ENCODE measurements at regions not wholly inside any gene's neighbourhood (a gene's known extent, or its start where the extent isn't known, plus 50 kb on each side); places are given as distances from the start of the nearest gene placed in this dataset.

DNA sequence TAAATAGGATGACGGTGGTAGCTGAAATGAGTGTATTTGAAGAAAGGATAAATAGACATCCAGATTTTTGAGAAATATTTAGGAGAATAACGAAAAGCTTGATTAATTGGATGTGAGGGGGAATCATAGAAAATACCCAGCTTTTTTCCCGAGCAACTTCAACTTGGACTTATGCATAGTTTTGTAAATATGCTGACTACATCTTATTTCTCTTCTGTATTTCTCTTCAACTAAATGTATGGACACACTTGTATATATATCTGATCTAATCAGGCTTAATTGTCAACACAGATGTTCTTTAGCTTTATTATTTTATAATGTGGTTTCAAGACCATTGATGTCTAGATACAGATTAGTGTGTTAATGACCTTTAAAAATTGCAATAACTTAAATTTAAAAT lies 685.0 kb downstream of the SLITRK1 start:
- in situ Hi-C loops (cut with HindIII; ENCODE audit: low pct_unique_long_range_greater_than_20kb, low sequenced_read_pairs) = no loop called here
- no peak for TF ChIP-seq JUND (IDR thresholded peaks at IDR 0.05; ENCODE audit: low read depth)
- DNase-seq (ENCODE audit: low read depth in 1 of 2, low spot score in 1 of 2) = no peak

- in situ Hi-C loops (cut with HindIII; ENCODE audit: low pct_unique_long_range_greater_than_20kb, low sequenced_read_pairs) = no loop called here
- no peak for DNase-seq (ENCODE audit: low read depth in 1 of 2, low spot score in 1 of 2)
- TF ChIP-seq JUND (IDR thresholded peaks at IDR 0.05; ENCODE audit: low read depth) = no peak
Observed at GRCh38 chr13:83190020-83190419, 692.3 kb downstream of the SLITRK1 start.

DNA sequence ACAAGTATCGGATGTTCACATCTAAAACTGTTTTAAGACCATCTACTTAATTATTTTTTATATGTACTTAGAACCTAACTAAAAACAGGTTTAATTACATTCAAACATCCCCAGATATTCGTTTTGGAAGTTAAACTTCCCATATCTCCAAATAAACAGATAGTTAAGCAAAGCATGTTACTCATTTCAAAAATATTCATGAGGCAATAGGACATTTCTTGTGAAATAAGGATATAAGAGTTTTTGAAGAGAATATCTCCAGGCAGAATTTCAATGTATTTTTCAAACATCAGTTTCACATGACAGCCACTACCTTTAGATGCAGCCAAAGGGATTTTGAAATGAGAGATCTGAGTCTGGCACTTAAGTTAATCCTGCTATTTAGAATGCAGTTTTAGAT lies 697.5 kb downstream of the SLITRK1 start:
- TF ChIP-seq JUND (IDR thresholded peaks at IDR 0.05; ENCODE audit: low read depth) = no peak
- in situ Hi-C loops (cut with HindIII; ENCODE audit: low pct_unique_long_range_greater_than_20kb, low sequenced_read_pairs) = no loop called here
- no peak for DNase-seq (ENCODE audit: low read depth in 1 of 2, low spot score in 1 of 2)

DNA sequence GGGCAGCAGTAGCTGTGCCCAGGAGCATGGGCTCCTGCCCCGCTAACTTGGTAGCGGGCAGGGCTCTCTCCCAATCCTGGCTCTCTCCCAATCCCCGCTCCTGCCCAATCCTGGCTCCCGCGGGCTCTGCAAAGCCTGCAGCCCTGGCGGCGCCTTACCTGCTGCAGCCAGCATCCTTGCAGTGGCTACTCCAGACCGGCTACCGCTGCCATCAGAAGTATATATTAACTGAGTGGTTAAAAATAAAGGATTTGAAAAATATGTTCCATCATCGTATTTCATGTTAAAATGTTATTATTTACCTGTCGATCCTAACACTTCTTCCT lies 698.2 kb downstream of the SLITRK1 start:
- in situ Hi-C loops (cut with HindIII; ENCODE audit: low pct_unique_long_range_greater_than_20kb, low sequenced_read_pairs) = no loop called here
- DNase-seq (ENCODE audit: low read depth in 1 of 2, low spot score in 1 of 2) = no peak
- TF ChIP-seq JUND (IDR thresholded peaks at IDR 0.05; ENCODE audit: low read depth) = no peak

DNA sequence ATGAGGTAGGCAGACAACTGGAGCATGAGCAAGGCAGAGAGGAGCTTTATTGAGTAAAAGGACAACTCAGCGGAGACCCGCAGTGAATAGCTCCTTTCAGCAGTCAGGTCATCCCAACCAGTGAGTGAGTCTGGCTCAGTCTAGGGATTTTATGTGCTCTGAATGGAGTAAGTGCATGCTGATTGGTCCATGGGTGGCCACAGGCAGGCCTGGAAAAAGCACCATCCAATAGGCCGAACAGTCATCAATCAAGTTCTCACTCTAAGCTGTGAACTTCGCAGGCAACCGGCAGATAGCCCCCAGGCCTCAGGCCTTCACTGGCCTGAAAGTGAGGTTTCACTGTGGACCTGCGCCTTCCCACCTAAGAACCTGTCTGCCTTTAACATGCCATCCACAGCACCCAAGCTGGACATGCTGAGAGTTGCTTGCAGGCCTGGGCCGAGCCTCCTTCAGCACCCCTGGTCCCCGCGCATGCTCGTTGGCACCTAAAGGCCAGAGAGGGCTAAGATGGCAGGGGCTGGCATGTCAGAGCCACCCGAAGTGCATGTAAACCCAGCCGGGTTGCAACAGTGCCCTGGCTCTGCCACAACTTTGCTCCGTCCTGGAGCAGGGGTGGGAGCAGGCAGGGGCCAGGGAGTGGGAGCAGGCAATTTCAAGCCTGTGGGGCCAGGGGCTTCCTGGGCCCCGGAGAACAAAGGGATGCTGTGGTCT lies 698.7 kb downstream of the SLITRK1 start:
- DNase-seq (ENCODE audit: low read depth in 1 of 2, low spot score in 1 of 2) = no peak
- no peak for TF ChIP-seq JUND (IDR thresholded peaks at IDR 0.05; ENCODE audit: low read depth)
- in situ Hi-C loops (cut with HindIII; ENCODE audit: low pct_unique_long_range_greater_than_20kb, low sequenced_read_pairs) = no loop called here

- TF ChIP-seq JUND (IDR thresholded peaks at IDR 0.05; ENCODE audit: low read depth) = no peak
- in situ Hi-C loops (cut with HindIII; ENCODE audit: low pct_unique_long_range_greater_than_20kb, low sequenced_read_pairs) = no loop called here
- DNase-seq (ENCODE audit: low read depth in 1 of 2, low spot score in 1 of 2) = no peak
Observed at GRCh38 chr13:83182845-83183244, 699.4 kb downstream of the SLITRK1 start.

DNA sequence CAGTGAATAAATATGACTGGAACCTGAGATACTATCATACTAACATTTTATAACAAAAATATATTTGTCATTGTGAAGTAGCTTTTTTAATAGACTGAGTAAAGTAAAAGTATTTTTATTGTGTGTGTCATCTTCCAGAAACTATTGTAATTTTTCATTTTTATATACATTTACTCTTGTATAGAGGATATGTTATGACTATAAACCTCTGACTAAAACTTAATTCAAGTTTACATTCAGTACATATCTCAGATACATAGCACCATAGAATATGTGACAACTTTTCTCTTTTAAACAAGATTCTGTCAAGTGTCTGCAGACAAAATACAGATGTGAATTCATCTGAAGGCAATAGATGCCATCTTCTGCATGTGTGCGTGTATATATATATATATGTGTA lies 704.3 kb downstream of the SLITRK1 start:
- in situ Hi-C loops (cut with HindIII; ENCODE audit: low pct_unique_long_range_greater_than_20kb, low sequenced_read_pairs) = no loop called here
- DNase-seq (ENCODE audit: low read depth in 1 of 2, low spot score in 1 of 2) = no peak
- no peak for TF ChIP-seq JUND (IDR thresholded peaks at IDR 0.05; ENCODE audit: low read depth)

GRCh38 chr13:83168590-83168989 lies 713.7 kb downstream of the SLITRK1 start:
- TF ChIP-seq JUND (IDR thresholded peaks at IDR 0.05; ENCODE audit: low read depth) = no peak
- DNase-seq (ENCODE audit: low read depth in 1 of 2, low spot score in 1 of 2) = no peak
- in situ Hi-C loops (cut with HindIII; ENCODE audit: low pct_unique_long_range_greater_than_20kb, low sequenced_read_pairs) = no loop called here

GRCh38 chr13:83167203-83167602 lies 715.1 kb downstream of the SLITRK1 start:
- TF ChIP-seq JUND (IDR thresholded peaks at IDR 0.05; ENCODE audit: low read depth) = no peak
- in situ Hi-C loops (cut with HindIII; ENCODE audit: low pct_unique_long_range_greater_than_20kb, low sequenced_read_pairs) = no loop called here
- DNase-seq (ENCODE audit: low read depth in 1 of 2, low spot score in 1 of 2) = no peak

GRCh38 chr13:83166550-83166949 lies 715.7 kb downstream of the SLITRK1 start:
- DNase-seq (ENCODE audit: low read depth in 1 of 2, low spot score in 1 of 2) = no peak
- in situ Hi-C loops (cut with HindIII; ENCODE audit: low pct_unique_long_range_greater_than_20kb, low sequenced_read_pairs) = no loop called here
- no peak for TF ChIP-seq JUND (IDR thresholded peaks at IDR 0.05; ENCODE audit: low read depth)

DNA sequence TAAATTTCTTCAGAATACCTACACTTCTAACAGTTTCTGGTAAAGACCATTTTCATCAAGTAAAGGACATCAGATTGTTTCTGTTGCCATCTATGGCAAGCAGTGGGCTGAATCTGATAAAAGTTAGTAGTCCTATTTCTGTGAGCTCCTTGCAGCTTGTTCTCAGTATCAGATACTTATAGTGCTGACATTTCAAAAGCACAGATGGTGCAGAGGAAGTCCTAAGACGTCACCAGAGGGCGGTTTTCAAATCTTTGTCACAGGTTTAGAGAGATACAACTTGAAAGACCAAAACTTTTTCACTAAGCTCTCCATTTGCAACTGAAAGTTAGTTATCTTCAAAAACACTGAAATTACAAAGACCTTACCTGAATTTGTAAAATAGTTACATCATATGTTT lies 719.8 kb downstream of the SLITRK1 start:
- DNase-seq (ENCODE audit: low read depth in 1 of 2, low spot score in 1 of 2) = no peak
- no peak for TF ChIP-seq JUND (IDR thresholded peaks at IDR 0.05; ENCODE audit: low read depth)
- in situ Hi-C loops (cut with HindIII; ENCODE audit: low pct_unique_long_range_greater_than_20kb, low sequenced_read_pairs) = no loop called here

DNA sequence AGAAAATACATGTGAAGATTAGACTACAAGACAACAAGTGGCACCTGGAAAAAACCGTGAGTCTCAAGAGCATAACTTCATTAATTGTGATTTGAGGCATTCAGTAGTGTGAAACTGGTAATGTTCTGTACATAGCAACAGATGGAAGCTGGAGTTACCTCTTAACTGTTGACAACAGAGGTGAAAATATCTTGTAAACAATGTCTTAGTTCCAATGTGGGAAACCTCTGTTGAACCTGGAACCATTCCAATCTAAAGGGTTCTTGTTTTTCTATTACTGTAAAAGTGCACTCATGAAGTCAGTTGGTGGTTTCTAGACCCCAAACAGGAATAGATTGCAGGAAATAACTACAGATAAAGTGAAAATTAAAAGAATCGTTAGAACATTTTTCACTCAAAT lies 728.4 kb downstream of the SLITRK1 start:
- peak in 1 of 2 experiments; percentile 23 for DNase-seq (ENCODE audit: low read depth in 1 of 2, low spot score in 1 of 2)
- in situ Hi-C loops (cut with HindIII; ENCODE audit: low pct_unique_long_range_greater_than_20kb, low sequenced_read_pairs) = no loop called here
- no peak for TF ChIP-seq JUND (IDR thresholded peaks at IDR 0.05; ENCODE audit: low read depth)

DNA sequence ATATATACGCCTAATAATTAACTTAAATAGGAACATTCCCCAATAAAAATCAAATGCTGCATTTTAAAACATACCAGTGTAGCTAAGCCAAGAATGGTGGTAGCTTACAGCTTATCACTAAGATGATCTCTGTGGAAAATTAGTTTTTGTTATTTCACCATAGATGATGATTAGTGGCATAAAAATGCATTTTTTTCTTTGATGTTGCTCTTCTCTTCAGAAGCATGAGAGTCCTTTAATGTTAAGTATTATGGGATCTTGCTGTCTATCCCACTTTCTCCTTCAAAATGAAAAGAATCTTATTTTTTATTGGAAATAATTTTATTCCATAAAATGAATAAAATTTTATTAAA lies 731.0 kb downstream of the SLITRK1 start:
- in situ Hi-C loops (cut with HindIII; ENCODE audit: low pct_unique_long_range_greater_than_20kb, low sequenced_read_pairs) = no loop called here
- no peak for DNase-seq (ENCODE audit: low read depth in 1 of 2, low spot score in 1 of 2)
- no peak for TF ChIP-seq JUND (IDR thresholded peaks at IDR 0.05; ENCODE audit: low read depth)

GRCh38 chr13:83150616-83151307 lies 731.5 kb downstream of the SLITRK1 start:
- in situ Hi-C loops (cut with HindIII; ENCODE audit: low pct_unique_long_range_greater_than_20kb, low sequenced_read_pairs) = no loop called here
- TF ChIP-seq JUND (IDR thresholded peaks at IDR 0.05; ENCODE audit: low read depth) = no peak
- no peak for DNase-seq (ENCODE audit: low read depth in 1 of 2, low spot score in 1 of 2)

Measured in T47D (cell line).